ENCODE measurements at regions not wholly inside any gene's neighbourhood (a gene's known extent, or its start where the extent isn't known, plus 50 kb on each side); places are given as distances from the start of the nearest gene placed in this dataset.

DNA sequence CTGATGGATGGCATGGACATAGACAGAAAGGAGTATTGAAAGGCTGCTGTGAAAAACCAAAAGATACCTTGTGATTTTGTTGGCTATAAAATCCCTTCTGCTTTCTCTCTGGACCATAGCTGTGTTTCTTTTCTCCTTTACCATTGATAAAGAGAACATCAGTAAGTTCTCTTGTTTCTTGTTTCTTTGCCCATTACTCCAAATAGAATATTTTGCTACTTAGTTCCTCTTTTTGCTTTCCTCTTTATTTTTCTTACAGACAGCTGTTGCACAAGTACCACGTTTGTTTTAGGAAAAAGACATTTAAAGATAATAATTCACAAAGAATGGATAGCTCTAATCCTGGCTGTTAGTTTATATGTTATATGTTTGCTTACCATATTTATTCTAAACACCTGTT lies 1129.2 kb downstream of the DTWD2 start:
- H3K4me3 ChIP-seq (ENCODE audit: low read depth in 1 of 2, low read length in 2 of 2) = no peak overlapping the region
- H3K27ac ChIP-seq (ENCODE audit: low read depth, low read length) = no peak overlapping the region
- no peaks in the 10 kb centered on the region for H3K27me3 ChIP-seq (ENCODE audit: control insufficient read depth in 1 of 2, insufficient read depth in 2 of 2, low read length in 2 of 2)
- no peaks in the 10 kb centered on the region for H3K36me3 ChIP-seq (ENCODE audit: control insufficient read depth in 1 of 2, insufficient read depth in 2 of 2, low read length in 2 of 2)
- no peak overlapping the region for H3K9ac ChIP-seq (ENCODE audit: low read depth in 1 of 2, low read length in 2 of 2)
- no peaks in the 10 kb centered on the region for H3K4me1 ChIP-seq (ENCODE audit: control insufficient read depth in 1 of 2, insufficient read depth in 2 of 2, low read length in 2 of 2)
- no peaks in the 10 kb centered on the region for H3K9me3 ChIP-seq (ENCODE audit: control insufficient read depth in 1 of 2, low read length in 2 of 2)

DNA sequence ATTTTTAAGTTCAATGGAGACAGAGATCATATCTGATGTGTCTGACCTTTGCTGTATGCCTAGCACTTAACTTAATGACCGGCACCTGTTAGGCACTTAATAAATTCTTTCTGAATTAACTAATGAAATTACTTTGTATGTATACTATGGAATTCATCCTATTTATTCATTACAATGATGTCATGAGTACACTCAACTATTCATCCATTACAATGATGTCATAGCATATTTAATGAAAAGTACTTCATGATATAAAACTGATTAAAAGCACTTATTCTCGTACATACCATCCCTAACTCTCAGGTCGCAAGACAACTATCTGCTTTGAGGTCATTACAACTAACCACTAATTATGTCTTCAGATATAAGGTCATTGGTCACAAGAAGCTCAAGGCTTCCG lies 1131.6 kb downstream of the DTWD2 start:
- H3K9me3 ChIP-seq (ENCODE audit: control insufficient read depth in 1 of 2, low read length in 2 of 2) = no peaks in the 10 kb centered on the region
- no peaks in the 10 kb centered on the region for H3K4me1 ChIP-seq (ENCODE audit: control insufficient read depth in 1 of 2, insufficient read depth in 2 of 2, low read length in 2 of 2)
- H3K36me3 ChIP-seq (ENCODE audit: control insufficient read depth in 1 of 2, insufficient read depth in 2 of 2, low read length in 2 of 2) = no peaks in the 10 kb centered on the region
- H3K27me3 ChIP-seq (ENCODE audit: control insufficient read depth in 1 of 2, insufficient read depth in 2 of 2, low read length in 2 of 2) = no peaks in the 10 kb centered on the region
- no peak overlapping the region for H3K9ac ChIP-seq (ENCODE audit: low read depth in 1 of 2, low read length in 2 of 2)
- no peak overlapping the region for H3K4me3 ChIP-seq (ENCODE audit: low read depth in 1 of 2, low read length in 2 of 2)
- H3K27ac ChIP-seq (ENCODE audit: low read depth, low read length) = no peak overlapping the region

DNA sequence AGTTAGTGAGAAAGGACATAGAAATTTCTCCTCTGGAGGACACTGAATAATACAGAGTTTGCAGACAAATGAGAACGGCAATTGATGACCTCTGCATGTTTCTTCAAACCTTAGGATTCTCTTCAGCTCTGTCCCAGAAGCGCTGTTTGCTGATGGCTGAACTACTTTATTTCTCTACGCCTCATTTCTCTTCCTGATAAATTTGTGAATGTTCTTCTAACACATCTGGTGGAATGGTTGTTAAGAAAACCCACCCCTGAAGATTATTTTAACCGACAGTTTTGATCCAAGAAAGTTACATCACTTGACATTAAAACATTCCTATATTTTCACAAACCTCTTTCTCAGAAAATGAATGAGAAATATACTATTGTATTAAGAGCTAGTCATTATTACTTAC lies 1150.6 kb downstream of the DTWD2 start:
- H3K27me3 ChIP-seq (ENCODE audit: control insufficient read depth in 1 of 2, insufficient read depth in 2 of 2, low read length in 2 of 2) = no peaks in the 10 kb centered on the region
- no peaks in the 10 kb centered on the region for H3K36me3 ChIP-seq (ENCODE audit: control insufficient read depth in 1 of 2, insufficient read depth in 2 of 2, low read length in 2 of 2)
- H3K4me3 ChIP-seq (ENCODE audit: low read depth in 1 of 2, low read length in 2 of 2) = no peak overlapping the region
- no peaks in the 10 kb centered on the region for H3K4me1 ChIP-seq (ENCODE audit: control insufficient read depth in 1 of 2, insufficient read depth in 2 of 2, low read length in 2 of 2)
- no peaks in the 10 kb centered on the region for H3K9me3 ChIP-seq (ENCODE audit: control insufficient read depth in 1 of 2, low read length in 2 of 2)
- no peak overlapping the region for H3K9ac ChIP-seq (ENCODE audit: low read depth in 1 of 2, low read length in 2 of 2)
- no peak overlapping the region for H3K27ac ChIP-seq (ENCODE audit: low read depth, low read length)

DNA sequence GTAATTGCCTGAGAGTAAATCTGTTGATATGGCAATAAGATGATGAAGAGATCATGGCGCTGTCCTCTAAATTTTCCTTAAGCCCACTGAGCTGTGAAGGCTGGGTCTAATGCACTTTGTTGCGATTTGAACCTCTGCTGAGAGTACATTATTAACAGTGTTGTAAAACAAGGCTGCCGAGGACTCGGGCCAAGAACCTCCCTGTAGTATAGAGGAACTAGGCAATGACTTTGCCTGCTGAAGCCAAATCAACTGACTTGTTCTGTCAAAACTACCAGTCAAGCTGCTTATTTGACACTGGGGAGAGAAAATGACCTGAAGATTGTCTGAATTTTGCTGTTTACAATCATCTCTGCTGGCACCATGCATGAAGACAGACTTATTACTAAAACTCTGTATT lies 1154.7 kb downstream of the DTWD2 start:
- Histone ChIP-seq H3K4me1 (ENCODE audit: control insufficient read depth in 1 of 2, insufficient read depth in 2 of 2, low read length in 2 of 2) (no peaks in the 10 kb centered on the region), H3K36me3 (ENCODE audit: control insufficient read depth in 1 of 2, insufficient read depth in 2 of 2, low read length in 2 of 2) (no peaks in the 10 kb centered on the region), H3K27ac (ENCODE audit: low read depth, low read length) (no peak overlapping the region), H3K4me3 (ENCODE audit: low read depth in 1 of 2, low read length in 2 of 2) (no peak overlapping the region), H3K9ac (ENCODE audit: low read depth in 1 of 2, low read length in 2 of 2) (no peak overlapping the region), H3K27me3 (ENCODE audit: control insufficient read depth in 1 of 2, insufficient read depth in 2 of 2, low read length in 2 of 2) (no peaks in the 10 kb centered on the region), H3K9me3 (ENCODE audit: control insufficient read depth in 1 of 2, low read length in 2 of 2) (no peaks in the 10 kb centered on the region)

DNA sequence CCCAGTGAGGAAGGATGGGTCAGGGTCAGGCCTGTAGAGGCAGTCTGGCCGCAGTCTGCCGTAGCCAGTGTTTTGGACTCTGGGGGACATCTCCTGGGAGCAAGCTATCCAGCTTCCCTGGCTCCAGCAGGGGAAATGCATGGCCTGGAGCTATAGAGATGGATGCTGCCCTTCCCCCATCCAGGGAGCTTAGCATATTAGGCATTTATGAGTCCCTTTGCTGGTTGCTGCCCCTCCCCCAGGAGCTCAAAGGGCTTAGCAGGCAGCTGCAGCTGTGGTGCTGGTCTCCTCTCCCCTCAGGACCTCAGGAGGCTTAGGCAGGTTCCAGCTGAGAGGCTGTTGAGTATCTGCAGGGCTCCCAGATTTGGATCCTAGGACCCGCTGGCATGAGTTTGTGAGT lies 1158.7 kb downstream of the DTWD2 start:
- Histone ChIP-seq H3K36me3 (ENCODE audit: control insufficient read depth in 1 of 2, insufficient read depth in 2 of 2, low read length in 2 of 2) (no peaks in the 10 kb centered on the region), H3K9me3 (ENCODE audit: control insufficient read depth in 1 of 2, low read length in 2 of 2) (no peaks in the 10 kb centered on the region), H3K27ac (ENCODE audit: low read depth, low read length) (no peak overlapping the region), H3K4me1 (ENCODE audit: control insufficient read depth in 1 of 2, insufficient read depth in 2 of 2, low read length in 2 of 2) (no peaks in the 10 kb centered on the region), H3K9ac (ENCODE audit: low read depth in 1 of 2, low read length in 2 of 2) (no peak overlapping the region), H3K4me3 (ENCODE audit: low read depth in 1 of 2, low read length in 2 of 2) (no peak overlapping the region), H3K27me3 (ENCODE audit: control insufficient read depth in 1 of 2, insufficient read depth in 2 of 2, low read length in 2 of 2) (no peaks in the 10 kb centered on the region)

DNA sequence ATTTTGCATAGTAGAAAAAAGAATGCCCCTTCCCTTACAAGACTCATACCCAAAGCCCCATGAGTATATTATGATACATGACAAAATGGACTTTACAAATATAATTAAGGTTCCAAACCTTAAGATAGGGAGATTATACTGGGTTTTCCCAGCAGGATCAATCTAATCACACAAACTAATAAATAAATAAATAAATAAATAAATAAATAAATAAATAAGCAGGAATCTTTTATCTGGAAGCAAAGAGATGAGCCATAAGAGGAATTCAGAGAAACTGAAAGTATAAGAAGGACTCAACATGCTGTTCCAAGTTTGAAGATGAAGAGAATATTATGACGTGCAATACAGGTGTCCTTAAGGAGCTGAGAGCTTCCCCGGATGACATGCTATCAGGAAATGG lies 1174.5 kb downstream of the DTWD2 start:
- Histone ChIP-seq H3K9me3 (ENCODE audit: control insufficient read depth in 1 of 2, low read length in 2 of 2) (no peaks in the 10 kb centered on the region), H3K36me3 (ENCODE audit: control insufficient read depth in 1 of 2, insufficient read depth in 2 of 2, low read length in 2 of 2) (no peaks in the 10 kb centered on the region), H3K27ac (ENCODE audit: low read depth, low read length) (no peak overlapping the region), H3K4me3 (ENCODE audit: low read depth in 1 of 2, low read length in 2 of 2) (no peak overlapping the region), H3K4me1 (ENCODE audit: control insufficient read depth in 1 of 2, insufficient read depth in 2 of 2, low read length in 2 of 2) (no peaks in the 10 kb centered on the region), H3K27me3 (ENCODE audit: control insufficient read depth in 1 of 2, insufficient read depth in 2 of 2, low read length in 2 of 2) (no peaks in the 10 kb centered on the region), H3K9ac (ENCODE audit: low read depth in 1 of 2, low read length in 2 of 2) (no peak overlapping the region)

DNA sequence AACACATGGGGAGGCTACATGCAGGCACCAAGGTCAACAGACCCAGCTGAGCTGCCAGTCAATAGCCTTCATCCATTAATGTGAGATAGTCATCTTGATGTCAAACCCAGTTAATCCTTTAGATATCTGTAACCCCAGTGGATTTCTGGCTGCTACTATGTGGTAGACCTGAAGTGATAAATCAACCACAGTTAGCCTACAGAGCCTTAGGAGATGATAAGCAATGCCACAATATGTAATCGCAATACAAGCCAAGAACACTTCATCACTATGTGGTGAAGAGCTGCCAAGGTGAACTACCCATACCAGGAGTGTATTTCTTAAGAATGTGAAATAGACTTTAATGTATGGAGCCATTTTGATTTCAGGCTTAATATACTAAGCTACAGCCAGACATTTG lies 1175.5 kb downstream of the DTWD2 start:
- Histone ChIP-seq H3K36me3 (ENCODE audit: control insufficient read depth in 1 of 2, insufficient read depth in 2 of 2, low read length in 2 of 2) (no peaks in the 10 kb centered on the region), H3K9me3 (ENCODE audit: control insufficient read depth in 1 of 2, low read length in 2 of 2) (no peaks in the 10 kb centered on the region), H3K9ac (ENCODE audit: low read depth in 1 of 2, low read length in 2 of 2) (no peak overlapping the region), H3K4me1 (ENCODE audit: control insufficient read depth in 1 of 2, insufficient read depth in 2 of 2, low read length in 2 of 2) (no peaks in the 10 kb centered on the region), H3K4me3 (ENCODE audit: low read depth in 1 of 2, low read length in 2 of 2) (no peak overlapping the region), H3K27ac (ENCODE audit: low read depth, low read length) (no peak overlapping the region), H3K27me3 (ENCODE audit: control insufficient read depth in 1 of 2, insufficient read depth in 2 of 2, low read length in 2 of 2) (no peaks in the 10 kb centered on the region)

DNA sequence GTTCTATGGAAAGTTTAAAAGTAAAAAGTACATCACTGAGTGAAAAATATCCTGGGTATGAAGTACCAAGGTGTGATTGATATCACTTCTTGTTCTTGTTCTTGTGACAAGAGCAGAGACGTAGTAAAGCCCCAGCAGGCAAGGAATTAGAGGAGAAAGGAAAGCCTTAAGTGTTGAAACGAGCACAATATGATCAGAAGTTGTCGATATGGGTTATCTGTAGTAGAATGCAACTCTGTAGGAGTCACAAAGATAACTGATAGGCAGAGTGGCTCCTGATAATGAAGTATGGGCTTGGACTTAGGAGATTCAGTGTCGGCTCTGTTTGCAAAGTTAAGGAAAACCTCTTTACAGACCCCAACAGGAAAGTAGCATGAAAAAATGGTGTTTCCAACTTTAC lies 1179.1 kb downstream of the DTWD2 start:
- Histone ChIP-seq H3K36me3 (ENCODE audit: control insufficient read depth in 1 of 2, insufficient read depth in 2 of 2, low read length in 2 of 2) (no peaks in the 10 kb centered on the region), H3K9ac (ENCODE audit: low read depth in 1 of 2, low read length in 2 of 2) (no peak overlapping the region), H3K4me1 (ENCODE audit: control insufficient read depth in 1 of 2, insufficient read depth in 2 of 2, low read length in 2 of 2) (no peaks in the 10 kb centered on the region), H3K27me3 (ENCODE audit: control insufficient read depth in 1 of 2, insufficient read depth in 2 of 2, low read length in 2 of 2) (no peaks in the 10 kb centered on the region), H3K9me3 (ENCODE audit: control insufficient read depth in 1 of 2, low read length in 2 of 2) (no peaks in the 10 kb centered on the region), H3K27ac (ENCODE audit: low read depth, low read length) (no peak overlapping the region), H3K4me3 (ENCODE audit: low read depth in 1 of 2, low read length in 2 of 2) (no peak overlapping the region)

DNA sequence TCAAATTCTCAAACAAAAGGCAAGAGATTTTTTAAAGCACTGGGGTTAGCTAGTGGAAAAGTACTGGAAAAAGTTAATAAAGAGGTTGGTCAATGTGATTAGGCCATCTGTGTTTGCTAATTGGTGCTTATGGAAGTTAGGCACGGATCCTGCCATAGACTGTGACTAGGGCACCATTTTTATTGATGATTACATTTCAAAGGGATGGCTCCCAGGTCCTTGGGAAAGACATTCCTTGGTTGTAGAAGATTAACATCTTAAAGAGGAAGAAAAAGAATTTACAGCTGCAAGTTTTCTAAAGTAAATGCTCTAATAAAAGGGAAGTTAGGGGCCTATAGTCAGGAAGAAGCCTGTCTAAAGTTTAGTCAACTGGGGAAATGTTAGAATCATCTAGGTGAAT lies 1183.3 kb downstream of the DTWD2 start:
- H3K36me3 ChIP-seq (ENCODE audit: control insufficient read depth in 1 of 2, insufficient read depth in 2 of 2, low read length in 2 of 2) = no peaks in the 10 kb centered on the region
- H3K27me3 ChIP-seq (ENCODE audit: control insufficient read depth in 1 of 2, insufficient read depth in 2 of 2, low read length in 2 of 2) = no peaks in the 10 kb centered on the region
- H3K9me3 ChIP-seq (ENCODE audit: control insufficient read depth in 1 of 2, low read length in 2 of 2) = no peaks in the 10 kb centered on the region
- no peak overlapping the region for H3K9ac ChIP-seq (ENCODE audit: low read depth in 1 of 2, low read length in 2 of 2)
- no peak overlapping the region for H3K4me3 ChIP-seq (ENCODE audit: low read depth in 1 of 2, low read length in 2 of 2)
- no peak overlapping the region for H3K27ac ChIP-seq (ENCODE audit: low read depth, low read length)
- no peaks in the 10 kb centered on the region for H3K4me1 ChIP-seq (ENCODE audit: control insufficient read depth in 1 of 2, insufficient read depth in 2 of 2, low read length in 2 of 2)

DNA sequence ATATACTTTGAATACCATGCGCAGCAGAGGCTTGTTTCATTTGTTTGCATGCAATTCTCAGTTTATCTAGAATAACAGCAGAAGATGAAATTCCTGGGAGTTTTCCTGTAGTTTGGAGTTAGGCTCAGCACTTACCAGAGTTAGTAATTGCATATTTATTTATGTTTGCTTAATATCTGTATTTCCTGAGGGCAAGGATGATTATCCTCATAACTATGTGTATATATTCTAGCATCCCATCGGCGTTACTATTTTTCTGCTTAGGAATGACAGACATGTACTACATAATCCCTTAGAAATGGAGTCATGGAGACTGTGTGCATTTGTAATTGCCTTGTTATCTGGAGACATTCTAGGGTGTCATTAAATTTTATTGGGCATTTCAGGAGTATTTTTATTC lies 1184.8 kb downstream of the DTWD2 start:
- H3K4me1 ChIP-seq (ENCODE audit: control insufficient read depth in 1 of 2, insufficient read depth in 2 of 2, low read length in 2 of 2) = no peaks in the 10 kb centered on the region
- no peaks in the 10 kb centered on the region for H3K36me3 ChIP-seq (ENCODE audit: control insufficient read depth in 1 of 2, insufficient read depth in 2 of 2, low read length in 2 of 2)
- H3K4me3 ChIP-seq (ENCODE audit: low read depth in 1 of 2, low read length in 2 of 2) = no peak overlapping the region
- H3K27me3 ChIP-seq (ENCODE audit: control insufficient read depth in 1 of 2, insufficient read depth in 2 of 2, low read length in 2 of 2) = no peaks in the 10 kb centered on the region
- no peak overlapping the region for H3K27ac ChIP-seq (ENCODE audit: low read depth, low read length)
- H3K9me3 ChIP-seq (ENCODE audit: control insufficient read depth in 1 of 2, low read length in 2 of 2) = no peaks in the 10 kb centered on the region
- H3K9ac ChIP-seq (ENCODE audit: low read depth in 1 of 2, low read length in 2 of 2) = no peak overlapping the region

DNA sequence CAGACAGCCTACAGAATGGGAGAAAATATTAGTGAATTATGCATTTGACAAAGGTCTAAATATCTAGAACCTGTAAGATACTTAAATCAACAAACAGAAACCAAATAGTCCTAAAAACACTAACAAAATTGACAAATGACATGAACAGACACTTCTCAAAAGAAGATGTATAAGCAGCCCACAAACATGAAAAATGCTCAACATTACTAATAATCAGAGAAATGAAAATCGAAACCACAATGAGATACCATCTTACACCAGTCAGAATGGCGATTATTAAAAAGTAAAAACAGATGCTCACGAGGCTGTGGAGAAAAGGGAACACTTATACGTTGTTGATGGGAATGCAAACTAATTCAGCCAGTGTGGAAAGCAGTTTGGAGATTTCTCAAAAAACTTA lies 1186.8 kb downstream of the DTWD2 start:
- Histone ChIP-seq H3K9me3 (ENCODE audit: control insufficient read depth in 1 of 2, low read length in 2 of 2) (no peaks in the 10 kb centered on the region), H3K27ac (ENCODE audit: low read depth, low read length) (no peak overlapping the region), H3K27me3 (ENCODE audit: control insufficient read depth in 1 of 2, insufficient read depth in 2 of 2, low read length in 2 of 2) (no peaks in the 10 kb centered on the region), H3K4me3 (ENCODE audit: low read depth in 1 of 2, low read length in 2 of 2) (no peak overlapping the region), H3K9ac (ENCODE audit: low read depth in 1 of 2, low read length in 2 of 2) (no peak overlapping the region), H3K4me1 (ENCODE audit: control insufficient read depth in 1 of 2, insufficient read depth in 2 of 2, low read length in 2 of 2) (no peaks in the 10 kb centered on the region), H3K36me3 (ENCODE audit: control insufficient read depth in 1 of 2, insufficient read depth in 2 of 2, low read length in 2 of 2) (no peaks in the 10 kb centered on the region)
